Adrenal gland (tissue), 5 donors: ENCODE measurements at regions not wholly inside any gene's neighbourhood (a gene's known extent, or its start where the extent isn't known, plus 50 kb on each side); places are given as distances from the start of the nearest gene placed in this dataset.

Experiments
- CTCF ChIP-seq, 6 experiments: fragments of 450-650 bp in 4 of 6; fragments of 200-600 bp in 2 of 6; sonication (generic) in 1 of 6; IDR thresholded peaks; 1 replicate in 5 of 6; 2 replicates in 1 of 6; pipeline versions ENCODE4 v1.5.1 to v1.8.0; 2016 to 2021; ENCODE audit warnings: antibody characterized with exemption in 6 of 6, mild to moderate bottlenecking in 2 of 6, moderate library complexity in 1 of 6
- POLR2A ChIP-seq, 2 donors: fragments of 450-650 bp; IDR thresholded peaks; one replicate each; pipeline ENCODE4 v1.6.1; 2017; ENCODE audit warnings: antibody characterized with exemption in 2 of 2, mild to moderate bottlenecking in 2 of 2, moderate library complexity in 1 of 2
- donor health status: DM: no; HTN: no; CAD: no.

GRCh38 chr1:4150262-4150661 is 250.2 kb upstream of the C1orf174 start:
- TF ChIP-seq CTCF (IDR thresholded peaks at IDR 0.05) (no peak), POLR2A (IDR thresholded peaks at IDR 0.05) (no peak)
